GM12891 (cell line): ENCODE measurements at regions not wholly inside any gene's neighbourhood (a gene's known extent, or its start where the extent isn't known, plus 50 kb on each side); places are given as distances from the start of the nearest gene placed in this dataset.

Experiments
- POLR2A ChIP-seq: IDR thresholded peaks from 2 replicates; pipeline ENCODE4 v1.6.1; 2011; ENCODE audit warnings: low read depth, low read length, control low read depth
- POLR2AphosphoS5 ChIP-seq: IDR thresholded peaks from 2 replicates; pipeline ENCODE4 v1.6.1; 2011; ENCODE audit warnings: low read depth, low read length, control low read depth

DNA sequence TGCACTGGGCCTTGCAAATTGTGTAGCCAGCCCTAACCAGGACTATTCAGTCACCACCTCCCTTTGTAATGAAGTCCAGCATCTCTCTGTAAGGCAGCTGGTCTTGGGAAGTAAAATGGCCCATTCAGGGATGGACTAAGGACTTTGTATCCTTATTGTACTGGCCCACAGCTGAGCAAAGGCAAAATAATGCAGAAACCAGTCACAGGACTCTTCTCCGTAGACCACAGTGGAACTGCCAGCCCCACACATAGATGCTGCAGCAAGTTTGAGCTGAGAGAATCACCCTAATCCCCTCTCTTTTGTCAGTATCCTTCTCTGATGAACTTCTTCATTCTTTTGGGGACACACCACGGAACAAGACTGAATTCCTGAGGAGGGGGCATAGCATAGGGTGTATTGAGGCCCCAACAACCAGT lies 73.6 kb upstream of the RTN4 start:
- TF ChIP-seq POLR2AphosphoS5 (no peak), POLR2A (no peak)
